CD4-positive, alpha-beta memory T cell (primary cell): ENCODE measurements at regions not wholly inside any gene's neighbourhood (a gene's known extent, or its start where the extent isn't known, plus 50 kb on each side); places are given as distances from the start of the nearest gene placed in this dataset.

Experiments used
- CTCF ChIA-PET: fragments of 350-600 bp; sonication (Branson Sonifier 250); formaldehyde crosslinking; loops from one replicate; lab custom pipeline; 2021; ENCODE audit warnings: inconsistent platforms; ENCODE audit not compliant: partially characterized antibody; lab: Charles Lee
- POLR2A ChIA-PET: fragments of 350-600 bp; sonication (Branson Sonifier 250); formaldehyde crosslinking; loops from one replicate; lab custom pipeline; 2021; ENCODE audit not compliant: partially characterized antibody; lab: Charles Lee
- DNase-seq, 5 donors: peaks; one replicate each; pipeline versions ENCODE4 v3.0.0 to v3.0.0-alpha.2; 2020 to 2022; ENCODE audit warnings: mixed read lengths in 1 of 5
- H3K27ac ChIP-seq: one replicate; pipeline ENCODE4 v1.7.0; 2013; ENCODE audit warnings: low read depth, low read length
- H3K27me3 ChIP-seq: 2 replicates; pipeline ENCODE4 v1.7.0; 2013; ENCODE audit warnings: mild to moderate bottlenecking, low read length, moderate library complexity; ENCODE audit not compliant: insufficient read depth
- H3K36me3 ChIP-seq: 2 replicates; pipeline ENCODE4 v1.7.0; 2013; ENCODE audit warnings: mild to moderate bottlenecking, low read length, moderate library complexity; ENCODE audit not compliant: insufficient read depth
- H3K4me1 ChIP-seq: 2 replicates; pipeline ENCODE4 v1.7.0; 2013; ENCODE audit warnings: mild to moderate bottlenecking, low read length, moderate library complexity; ENCODE audit not compliant: insufficient read depth
- H3K4me3 ChIP-seq, 2 donors: one replicate each; pipeline ENCODE4 v1.7.0; 2013; ENCODE audit warnings: low read length in 2 of 2, mild to moderate bottlenecking in 1 of 2
- H3K9me3 ChIP-seq, 2 donors: one replicate each; pipeline ENCODE4 v1.7.0; 2013; ENCODE audit warnings: low read length in 2 of 2, control low read depth in 1 of 2; ENCODE audit not compliant: control insufficient read depth in 1 of 2
- H3K27ac Mint-ChIP-seq, 7 donors: one replicate each; pipeline ENCODE4 v1.8.0; 2020 to 2021; ENCODE audit warnings: mixed read lengths in 7 of 7, mild to moderate bottlenecking in 6 of 7, inconsistent platforms in 3 of 7, moderate library complexity in 3 of 7
- H3K27me3 Mint-ChIP-seq, 2 donors: one replicate each; pipeline ENCODE4 v1.8.0; 2020 to 2021; ENCODE audit warnings: mixed read lengths in 2 of 2
- H3K36me3 Mint-ChIP-seq, 2 donors: one replicate each; pipeline ENCODE4 v1.8.0; 2020 to 2021; ENCODE audit warnings: mixed read lengths in 2 of 2, inconsistent platforms in 1 of 2, mild to moderate bottlenecking in 1 of 2
- H3K4me1 Mint-ChIP-seq, 4 donors: one replicate each; pipeline ENCODE4 v1.8.0; 2020 to 2021; ENCODE audit warnings: mixed read lengths in 4 of 4, mild to moderate bottlenecking in 1 of 4
- H3K4me3 Mint-ChIP-seq, 8 donors: one replicate each; pipeline ENCODE4 v1.8.0; 2020 to 2021; ENCODE audit warnings: mixed read lengths in 8 of 8, mild to moderate bottlenecking in 7 of 8, moderate library complexity in 6 of 8, inconsistent platforms in 3 of 8
- H3K9me3 Mint-ChIP-seq, 8 donors: one replicate each; pipeline ENCODE4 v1.8.0; 2020 to 2021; ENCODE audit warnings: mixed read lengths in 8 of 8, mild to moderate bottlenecking in 5 of 8, inconsistent platforms in 3 of 8, moderate library complexity in 1 of 8
- intact Hi-C: fragments of 100-400 bp; cut with micrococcal nuclease; formaldehyde crosslinking; loops from one replicate; pipeline ENCODE4 v1.15.1; 2023

DNA sequence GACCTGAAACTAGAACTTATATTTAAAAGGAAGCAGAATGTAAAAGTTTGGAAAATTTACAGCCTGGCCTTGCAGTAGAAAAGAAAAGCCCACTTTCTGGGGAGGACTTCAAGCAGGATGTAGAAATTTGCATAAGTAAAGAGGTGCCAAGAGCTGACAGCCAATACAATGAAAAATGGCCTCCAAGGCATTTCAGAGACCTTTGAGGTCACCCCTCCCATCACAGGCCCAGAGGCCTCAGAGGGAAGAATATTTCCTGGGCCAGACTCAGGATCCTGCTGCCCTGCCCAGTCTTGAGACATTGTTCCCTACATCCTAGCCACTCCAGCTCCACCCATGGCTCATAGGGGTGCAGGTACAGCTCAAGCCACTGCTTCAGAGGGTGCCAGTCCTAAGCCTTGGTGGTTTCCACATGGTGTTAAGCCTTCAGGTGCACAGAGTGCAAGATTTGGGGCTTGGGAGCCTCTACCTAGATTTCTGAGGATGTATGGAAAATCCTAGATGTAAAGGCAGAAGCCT, 518.9 kb upstream of the INTU start:
- Histone ChIP-seq H3K4me3 (no peak overlapping the region), H3K4me1 (no peaks in the 10 kb centered on the region), H3K36me3 (no peaks in the 10 kb centered on the region), H3K27ac (no peak overlapping the region), H3K27me3 (no peaks in the 10 kb centered on the region), H3K9me3 (no peaks in the 10 kb centered on the region)
- DNase-seq = no peak
- Mint-ChIP-seq H3K4me1 (no peaks in the 10 kb centered on the region), H3K36me3 (no peaks in the 10 kb centered on the region), H3K4me3 (no peak overlapping the region), H3K27me3 (no peaks in the 10 kb centered on the region), H3K9me3 (peaks cover 0 to 10% (median 7%) of the 10 kb centered on the region in 8 donors), H3K27ac (no peak overlapping the region)
- intact Hi-C loops = no loop called here
- POLR2A ChIA-PET = no interaction called here
- CTCF ChIA-PET = no interaction called here

DNA sequence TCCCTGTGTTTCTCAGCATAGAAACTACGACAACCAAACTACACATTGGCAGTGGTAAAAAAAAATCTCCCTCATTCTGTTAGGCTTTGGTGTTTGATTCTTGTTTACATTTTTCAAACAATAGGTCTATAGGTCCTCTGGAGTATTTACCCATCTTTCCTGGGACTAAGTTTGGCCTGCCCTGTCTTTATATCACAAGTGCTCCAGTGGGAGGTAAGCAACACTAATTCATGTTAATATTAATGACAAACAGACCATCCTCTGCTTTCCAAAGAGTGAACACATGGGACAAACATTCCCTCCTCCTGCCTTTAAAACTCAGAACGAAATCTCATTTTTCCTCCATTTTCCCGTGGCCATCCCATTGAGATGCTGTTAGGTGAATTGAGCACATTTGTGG, 514.1 kb upstream of the INTU start:
- ChIA-PET CTCF (no interaction called here), POLR2A (no interaction called here)
- Histone ChIP-seq H3K4me1 (no peaks in the 10 kb centered on the region), H3K36me3 (no peaks in the 10 kb centered on the region), H3K4me3 (no peak overlapping the region), H3K9me3 (no peaks in the 10 kb centered on the region), H3K27ac (no peak overlapping the region), H3K27me3 (no peaks in the 10 kb centered on the region)
- Mint-ChIP-seq H3K27ac (peak overlapping the region in 1 of 7 donors; percentile 19), H3K4me3 (no peak overlapping the region), H3K27me3 (no peaks in the 10 kb centered on the region), H3K36me3 (no peaks in the 10 kb centered on the region), H3K9me3 (peaks cover 2 to 12% (median 9%) of the 10 kb centered on the region in 8 donors), H3K4me1 (no peaks in the 10 kb centered on the region)
- DNase-seq = no peak
- intact Hi-C loops = no loop called here

DNA sequence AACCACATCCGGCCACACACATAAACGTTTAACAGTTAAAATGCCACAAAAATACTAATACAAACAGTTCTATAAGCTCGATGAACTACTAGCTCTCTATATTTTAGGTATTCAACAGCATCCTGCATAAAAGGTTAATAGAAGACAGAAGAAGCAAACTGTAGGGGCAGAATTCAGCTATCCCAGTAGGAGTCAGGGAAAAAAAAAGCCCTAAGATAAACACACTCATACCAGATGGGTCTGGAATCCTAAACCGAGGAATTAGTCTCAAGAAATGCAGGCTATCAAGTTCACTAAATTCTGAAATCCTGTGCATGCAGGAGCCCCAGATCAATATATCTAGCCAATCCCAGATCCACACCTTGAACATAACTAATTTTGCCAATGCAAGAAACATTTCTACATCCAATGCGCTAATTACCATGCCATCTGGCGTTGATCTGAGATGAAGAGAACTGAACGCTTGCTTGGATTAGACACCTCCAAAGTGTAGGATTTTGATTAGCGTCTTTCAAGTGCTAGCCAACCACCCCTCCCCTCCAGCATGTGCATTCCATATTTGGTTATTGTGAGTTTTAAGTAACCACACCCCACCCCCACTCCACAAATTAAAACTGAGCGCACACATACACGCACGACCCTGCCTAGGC, 512.2 kb upstream of the INTU start:
- no peaks in the 10 kb centered on the region for H3K36me3 ChIP-seq
- H3K27me3 ChIP-seq = no peaks in the 10 kb centered on the region
- no peak overlapping the region for H3K27ac Mint-ChIP-seq
- intact Hi-C loops = no loop called here
- no peak overlapping the region for H3K27ac ChIP-seq
- ChIA-PET POLR2A (no interaction called here), CTCF (no interaction called here)
- no peaks in the 10 kb centered on the region for H3K4me1 ChIP-seq
- no peaks in the 10 kb centered on the region for H3K36me3 Mint-ChIP-seq
- no peak for DNase-seq
- no peaks in the 10 kb centered on the region for H3K27me3 Mint-ChIP-seq
- peaks cover 2 to 20% (median 9%) of the 10 kb centered on the region in 8 donors for H3K9me3 Mint-ChIP-seq
- no peak overlapping the region for H3K4me3 ChIP-seq
- no peaks in the 10 kb centered on the region for H3K4me1 Mint-ChIP-seq
- no peaks in the 10 kb centered on the region for H3K9me3 ChIP-seq
- H3K4me3 Mint-ChIP-seq = no peak overlapping the region

GRCh38 chr4:127124919-127125318, 507.8 kb upstream of the INTU start:
- Mint-ChIP-seq H3K27me3 (no peaks in the 10 kb centered on the region), H3K27ac (no peak overlapping the region), H3K4me1 (no peaks in the 10 kb centered on the region), H3K4me3 (no peak overlapping the region), H3K9me3 (peaks cover 0 to 15% (median 5%) of the 10 kb centered on the region in 8 donors), H3K36me3 (no peaks in the 10 kb centered on the region)
- Histone ChIP-seq H3K27ac (no peak overlapping the region), H3K4me1 (no peaks in the 10 kb centered on the region), H3K4me3 (no peak overlapping the region), H3K9me3 (no peaks in the 10 kb centered on the region), H3K27me3 (no peaks in the 10 kb centered on the region), H3K36me3 (no peaks in the 10 kb centered on the region)
- intact Hi-C loops = no loop called here
- ChIA-PET CTCF (no interaction called here), POLR2A (no interaction called here)
- DNase-seq = no peak

- H3K9me3 ChIP-seq = no peaks in the 10 kb centered on the region
- ChIA-PET POLR2A (no interaction called here), CTCF (no interaction called here)
- H3K36me3 Mint-ChIP-seq = no peaks in the 10 kb centered on the region
- intact Hi-C loops = no loop called here
- H3K27me3 ChIP-seq = no peaks in the 10 kb centered on the region
- no peaks in the 10 kb centered on the region for H3K27me3 Mint-ChIP-seq
- H3K36me3 ChIP-seq = no peaks in the 10 kb centered on the region
- H3K9me3 Mint-ChIP-seq = peaks cover 0 to 15% (median 5%) of the 10 kb centered on the region in 8 donors
- H3K27ac ChIP-seq = no peak overlapping the region
- H3K27ac Mint-ChIP-seq = no peak overlapping the region
- no peak overlapping the region for H3K4me3 ChIP-seq
- H3K4me3 Mint-ChIP-seq = no peak overlapping the region
- H3K4me1 ChIP-seq = no peaks in the 10 kb centered on the region
- no peak for DNase-seq
- no peaks in the 10 kb centered on the region for H3K4me1 Mint-ChIP-seq
Measured at GRCh38 chr4:127126718-127127117, 506.0 kb upstream of the INTU start.

GRCh38 chr4:127131527-127131926, 501.2 kb upstream of the INTU start:
- no peaks in the 10 kb centered on the region for H3K27me3 ChIP-seq
- Mint-ChIP-seq H3K36me3 (no peaks in the 10 kb centered on the region), H3K4me3 (no peak overlapping the region), H3K27me3 (no peaks in the 10 kb centered on the region), H3K9me3 (peaks cover 0 to 6% (median 2%) of the 10 kb centered on the region in 8 donors), H3K4me1 (no peaks in the 10 kb centered on the region), H3K27ac (no peak overlapping the region)
- H3K9me3 ChIP-seq = no peaks in the 10 kb centered on the region
- POLR2A ChIA-PET = no interaction called here
- no peak for DNase-seq
- no peak overlapping the region for H3K27ac ChIP-seq
- CTCF ChIA-PET = no interaction called here
- H3K4me1 ChIP-seq = no peaks in the 10 kb centered on the region
- no peaks in the 10 kb centered on the region for H3K36me3 ChIP-seq
- intact Hi-C loops = no loop called here
- H3K4me3 ChIP-seq = no peak overlapping the region

- ChIA-PET CTCF (no interaction called here), POLR2A (no interaction called here)
- no peak overlapping the region for H3K27ac ChIP-seq
- no peak overlapping the region for H3K4me3 ChIP-seq
- intact Hi-C loops = no loop called here
- H3K4me1 Mint-ChIP-seq = no peaks in the 10 kb centered on the region
- H3K9me3 ChIP-seq = no peaks in the 10 kb centered on the region
- no peaks in the 10 kb centered on the region for H3K27me3 Mint-ChIP-seq
- H3K36me3 Mint-ChIP-seq = no peaks in the 10 kb centered on the region
- H3K36me3 ChIP-seq = no peaks in the 10 kb centered on the region
- no peak overlapping the region for H3K4me3 Mint-ChIP-seq
- H3K9me3 Mint-ChIP-seq = peaks cover 0 to 10% (median 3%) of the 10 kb centered on the region in 8 donors
- DNase-seq = no peak
- no peak overlapping the region for H3K27ac Mint-ChIP-seq
- H3K27me3 ChIP-seq = no peaks in the 10 kb centered on the region
- H3K4me1 ChIP-seq = no peaks in the 10 kb centered on the region
Measured at GRCh38 chr4:127134490-127134889, 498.3 kb upstream of the INTU start.
